A673 (cell line): ENCODE measurements at regions not wholly inside any gene's neighbourhood (a gene's known extent, or its start where the extent isn't known, plus 50 kb on each side); places are given as distances from the start of the nearest gene placed in this dataset.

ENCODE experiments used
- BruUV-seq: library from RNA; stranded (reverse); fragments of 400-500 nt; replicated peaks from 2 replicates; lab custom pipeline; 2021; lab: Mats Ljungman, UMichigan
- CTCF ChIA-PET: fragments of 300-600 bp; sonication (Branson Sonifier 250); formaldehyde crosslinking; loops from one replicate; lab custom pipeline; 2022; ENCODE audit warnings: antibody characterized with exemption; lab: Charles Lee
- POLR2A ChIA-PET: fragments of 300-600 bp; sonication (Branson Sonifier 250); formaldehyde crosslinking; loops from one replicate; lab custom pipeline; 2022; ENCODE audit warnings: antibody characterized with exemption; ENCODE audit not compliant: low non-redundant PET; lab: Charles Lee
- DNase-seq: peaks from one replicate; pipeline ENCODE4 v3.0.0-alpha.2; 2015; ENCODE audit warnings: low spot score
- H3K27ac ChIP-seq: fragments of 200-600 bp; sonication (generic); 2 replicates; pipeline ENCODE4 v1.5.1; 2016; ENCODE audit warnings: mixed run types, low read depth, mild to moderate bottlenecking, mixed read lengths, antibody characterized with exemption, low read length; ENCODE audit not compliant: poor library complexity, severe bottlenecking
- H3K27me3 ChIP-seq: fragments of 200-600 bp; sonication (generic); replicated peaks from 2 replicates; pipeline ENCODE4 v1.6.1; 2017; ENCODE audit warnings: mixed run types, low read depth, mild to moderate bottlenecking, mixed read lengths, antibody characterized with exemption, low read length; ENCODE audit not compliant: insufficient read depth, poor library complexity
- H3K36me3 ChIP-seq: fragments of 200-600 bp; sonication (generic); 2 replicates; pipeline ENCODE4 v1.6.1; 2016; ENCODE audit warnings: mixed run types, mild to moderate bottlenecking, mixed read lengths, antibody characterized with exemption, low read length; ENCODE audit not compliant: insufficient read depth, poor library complexity, severe bottlenecking
- H3K4me1 ChIP-seq: fragments of 200-600 bp; sonication (generic); 2 replicates; pipeline ENCODE4 v1.6.1; 2017; ENCODE audit warnings: mixed run types, mild to moderate bottlenecking, mixed read lengths, antibody characterized with exemption, low read length; ENCODE audit not compliant: insufficient read depth, poor library complexity, severe bottlenecking
- H3K4me3 ChIP-seq: fragments of 200-600 bp; sonication (generic); 2 replicates; pipeline ENCODE4 v1.5.1; 2016; ENCODE audit warnings: low read depth, mixed run types, mild to moderate bottlenecking, mixed read lengths, low read length; ENCODE audit not compliant: poor library complexity, severe bottlenecking
- H3K9me3 ChIP-seq: fragments of 200-600 bp; sonication (generic); 2 replicates; pipeline ENCODE4 v1.6.1; 2016; ENCODE audit warnings: mixed run types, low read depth, mild to moderate bottlenecking, mixed read lengths, antibody characterized with exemption, low read length; ENCODE audit not compliant: poor library complexity, severe bottlenecking
- EZH2 ChIP-seq: fragments of 200-600 bp; sonication (generic); IDR thresholded peaks from 2 replicates; pipeline ENCODE4 v1.6.1; 2017; ENCODE audit warnings: borderline replicate concordance, low read depth, mild to moderate bottlenecking, mixed read lengths, antibody characterized with exemption, low read length; ENCODE audit not compliant: poor library complexity, severe bottlenecking
- intact Hi-C: fragments of 100-400 bp; cut with micrococcal nuclease; formaldehyde crosslinking; loops from one replicate; pipeline ENCODE4 v1.10.0; 2022; ENCODE audit not compliant: unreplicated experiment
- TF ChIP-seq, protein P1 (sequence below): fragments of 300-800, 200-600 bp; sonication (generic); conservative IDR thresholded peaks from 2 replicates; pipeline ENCODE4 v1.5.1; 2017; ENCODE audit warnings: low read depth, mild to moderate bottlenecking, antibody characterized with exemption, low read length, moderate library complexity, mixed read lengths

DNA sequence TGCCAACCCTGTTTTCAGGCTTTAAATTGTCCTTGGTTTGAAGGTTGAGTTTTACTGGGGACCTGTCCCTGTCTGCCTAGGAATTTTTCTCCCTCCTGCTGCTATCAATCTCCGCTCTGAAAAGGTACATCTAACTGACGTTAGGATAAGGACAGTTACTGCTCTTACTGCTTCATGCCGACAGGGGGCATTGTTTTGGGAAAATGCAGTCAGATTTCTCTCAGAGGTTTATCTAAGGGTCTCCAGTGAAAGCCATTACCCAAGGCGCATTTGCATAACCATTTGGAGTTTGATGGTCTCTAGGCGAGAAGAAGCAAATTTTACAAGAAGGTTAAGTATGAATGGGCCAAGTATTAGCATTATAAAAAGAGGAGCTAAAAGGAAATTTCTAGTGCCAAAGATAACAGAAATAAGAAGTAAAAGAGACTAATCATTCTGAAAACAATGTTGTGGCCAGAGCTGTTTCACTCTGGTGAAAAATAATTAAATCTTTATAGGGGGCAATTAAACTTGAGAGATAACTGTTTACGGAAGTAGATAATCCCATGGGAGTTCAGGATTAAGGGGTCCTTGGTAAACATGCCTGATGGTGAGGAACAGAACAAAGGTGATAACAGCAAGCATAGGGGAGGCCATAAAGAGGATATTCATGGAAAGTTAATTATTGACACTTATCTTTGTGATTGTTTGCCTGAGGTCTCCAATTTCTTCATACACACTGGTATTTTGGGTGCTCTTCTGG, 605.0 kb downstream of the MTRR start:
- DNase-seq, result no peak
- Histone ChIP-seq H3K36me3 (no peaks in the 10 kb centered on the region), H3K9me3 (peaks cover 56% of the 10 kb centered on the region), H3K4me3 (no peak overlapping the region), H3K4me1 (no peaks in the 10 kb centered on the region), H3K27me3 (no peaks in the 10 kb centered on the region), H3K27ac (no peak overlapping the region)
- CTCF ChIA-PET, result no interaction called here
- intact Hi-C loops, result no loop called here
- no TSS peak for BruUV-seq
- POLR2A ChIA-PET, result no interaction called here
- TF ChIP-seq EZH2, result no peak
- TF ChIP-seq, protein P1, sequence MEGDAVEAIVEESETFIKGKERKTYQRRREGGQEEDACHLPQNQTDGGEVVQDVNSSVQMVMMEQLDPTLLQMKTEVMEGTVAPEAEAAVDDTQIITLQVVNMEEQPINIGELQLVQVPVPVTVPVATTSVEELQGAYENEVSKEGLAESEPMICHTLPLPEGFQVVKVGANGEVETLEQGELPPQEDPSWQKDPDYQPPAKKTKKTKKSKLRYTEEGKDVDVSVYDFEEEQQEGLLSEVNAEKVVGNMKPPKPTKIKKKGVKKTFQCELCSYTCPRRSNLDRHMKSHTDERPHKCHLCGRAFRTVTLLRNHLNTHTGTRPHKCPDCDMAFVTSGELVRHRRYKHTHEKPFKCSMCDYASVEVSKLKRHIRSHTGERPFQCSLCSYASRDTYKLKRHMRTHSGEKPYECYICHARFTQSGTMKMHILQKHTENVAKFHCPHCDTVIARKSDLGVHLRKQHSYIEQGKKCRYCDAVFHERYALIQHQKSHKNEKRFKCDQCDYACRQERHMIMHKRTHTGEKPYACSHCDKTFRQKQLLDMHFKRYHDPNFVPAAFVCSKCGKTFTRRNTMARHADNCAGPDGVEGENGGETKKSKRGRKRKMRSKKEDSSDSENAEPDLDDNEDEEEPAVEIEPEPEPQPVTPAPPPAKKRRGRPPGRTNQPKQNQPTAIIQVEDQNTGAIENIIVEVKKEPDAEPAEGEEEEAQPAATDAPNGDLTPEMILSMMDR, result peak; percentile 21; the same call in 1 of the 2 replicates

DNA sequence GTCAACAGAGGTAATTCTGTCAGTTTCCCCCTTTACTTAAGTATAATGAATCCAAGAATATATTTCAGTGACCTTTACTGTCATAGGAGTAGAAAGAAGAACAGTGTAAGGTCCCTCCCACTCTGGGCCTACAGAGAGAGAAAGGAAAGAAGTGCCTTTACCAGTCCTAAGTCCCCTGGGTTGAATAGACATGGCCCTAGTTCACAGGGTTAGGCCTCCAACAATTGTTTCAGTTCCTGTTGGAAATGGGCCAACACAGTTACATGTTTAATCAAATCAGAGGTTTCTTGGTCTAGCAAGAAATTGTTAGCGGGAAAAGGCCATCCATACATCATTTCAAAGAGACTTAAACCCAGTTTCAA, 605.6 kb downstream of the MTRR start:
- DNase-seq, result no peak
- Histone ChIP-seq H3K9me3 (peaks cover 50% of the 10 kb centered on the region), H3K4me3 (no peak overlapping the region), H3K4me1 (no peaks in the 10 kb centered on the region), H3K27me3 (no peaks in the 10 kb centered on the region), H3K36me3 (no peaks in the 10 kb centered on the region), H3K27ac (no peak overlapping the region)
- intact Hi-C loops, result no loop called here
- ChIA-PET CTCF (no interaction called here), POLR2A (no interaction called here)
- no TSS peak for BruUV-seq
- TF ChIP-seq, protein P1, result no peak
- TF ChIP-seq EZH2, result no peak

- no peak for DNase-seq
- intact Hi-C loops, result no loop called here
- no peak overlapping the region for H3K27ac ChIP-seq
- no peak for TF ChIP-seq EZH2
- TF ChIP-seq, protein P1, result no peak
- no peak overlapping the region for H3K4me3 ChIP-seq
- H3K27me3 ChIP-seq, result no peaks in the 10 kb centered on the region
- H3K4me1 ChIP-seq, result no peaks in the 10 kb centered on the region
- BruUV-seq, result no TSS peak
- ChIA-PET CTCF (no interaction called here), POLR2A (no interaction called here)
- H3K36me3 ChIP-seq, result no peaks in the 10 kb centered on the region
- peaks cover 40% of the 10 kb centered on the region for H3K9me3 ChIP-seq
Measured at GRCh38 chr5:8478326-8478725, 609.4 kb downstream of the MTRR start.
